ENCODE measurements at regions not wholly inside any gene's neighbourhood (a gene's known extent, or its start where the extent isn't known, plus 50 kb on each side); places are given as distances from the start of the nearest gene placed in this dataset.

DNA sequence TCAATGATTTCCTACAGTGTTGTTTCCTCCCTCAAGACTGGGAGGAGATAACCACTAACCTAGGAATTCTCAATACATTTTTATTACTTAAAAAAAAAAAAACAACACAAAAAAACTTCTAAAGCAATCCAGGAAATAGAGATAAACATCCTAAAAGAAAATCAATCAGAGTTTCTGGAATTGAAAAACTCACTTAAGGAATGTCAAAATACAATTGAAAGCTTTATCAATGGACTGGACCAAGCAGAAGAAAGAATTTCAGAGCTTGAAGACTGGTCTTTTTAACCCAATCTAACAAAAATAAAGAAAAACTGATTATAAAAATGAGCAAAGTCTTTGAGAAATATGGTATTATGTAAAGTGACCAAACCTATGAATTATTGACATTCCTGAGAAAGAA is 394.1 kb downstream of the XPNPEP1 start:
- no peaks in the 10 kb centered on the region for H3K36me3 ChIP-seq
- DNase-seq = no peak
- H3K27me3 ChIP-seq = no peaks in the 10 kb centered on the region
- no peak overlapping the region for H3K27ac ChIP-seq
- peaks cover 8 to 11% (median 8%) of the 10 kb centered on the region in 3 donors for H3K9me3 ChIP-seq
- H3K4me1 ChIP-seq = no peaks in the 10 kb centered on the region
- intact Hi-C loops (cut with DNase I; ENCODE audit: low total_unique reads) = no loop called here
- TF ChIP-seq, protein P1, sequence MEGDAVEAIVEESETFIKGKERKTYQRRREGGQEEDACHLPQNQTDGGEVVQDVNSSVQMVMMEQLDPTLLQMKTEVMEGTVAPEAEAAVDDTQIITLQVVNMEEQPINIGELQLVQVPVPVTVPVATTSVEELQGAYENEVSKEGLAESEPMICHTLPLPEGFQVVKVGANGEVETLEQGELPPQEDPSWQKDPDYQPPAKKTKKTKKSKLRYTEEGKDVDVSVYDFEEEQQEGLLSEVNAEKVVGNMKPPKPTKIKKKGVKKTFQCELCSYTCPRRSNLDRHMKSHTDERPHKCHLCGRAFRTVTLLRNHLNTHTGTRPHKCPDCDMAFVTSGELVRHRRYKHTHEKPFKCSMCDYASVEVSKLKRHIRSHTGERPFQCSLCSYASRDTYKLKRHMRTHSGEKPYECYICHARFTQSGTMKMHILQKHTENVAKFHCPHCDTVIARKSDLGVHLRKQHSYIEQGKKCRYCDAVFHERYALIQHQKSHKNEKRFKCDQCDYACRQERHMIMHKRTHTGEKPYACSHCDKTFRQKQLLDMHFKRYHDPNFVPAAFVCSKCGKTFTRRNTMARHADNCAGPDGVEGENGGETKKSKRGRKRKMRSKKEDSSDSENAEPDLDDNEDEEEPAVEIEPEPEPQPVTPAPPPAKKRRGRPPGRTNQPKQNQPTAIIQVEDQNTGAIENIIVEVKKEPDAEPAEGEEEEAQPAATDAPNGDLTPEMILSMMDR (IDR thresholded peaks at IDR 0.05) = no peak
- no peak overlapping the region for H3K4me3 ChIP-seq

DNA sequence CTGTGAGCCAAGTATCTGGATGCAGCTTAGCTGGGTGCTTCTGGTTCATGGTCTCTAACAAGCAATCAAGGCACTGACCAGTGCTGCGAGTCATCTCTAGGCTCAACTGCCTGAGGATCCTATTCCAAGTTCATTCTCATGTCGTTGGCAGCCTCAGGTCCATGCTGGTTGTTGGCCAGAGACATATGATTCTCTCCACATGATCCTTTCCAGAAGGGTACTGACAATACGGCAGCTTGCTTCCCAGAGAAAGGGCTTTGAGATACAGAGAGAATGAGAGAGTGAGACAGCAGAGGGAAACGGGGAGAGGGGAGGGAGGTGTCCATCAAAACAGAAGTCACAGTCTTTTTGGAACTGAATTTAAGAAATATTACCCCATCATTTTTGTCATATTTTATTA is 405.6 kb downstream of the XPNPEP1 start:
- no peak for DNase-seq
- H3K4me1 ChIP-seq = no peaks in the 10 kb centered on the region
- H3K27ac ChIP-seq = no peak overlapping the region
- H3K4me3 ChIP-seq = no peak overlapping the region
- H3K9me3 ChIP-seq = no peaks in the 10 kb centered on the region
- H3K27me3 ChIP-seq = no peaks in the 10 kb centered on the region
- H3K36me3 ChIP-seq = no peaks in the 10 kb centered on the region
- intact Hi-C loops (cut with DNase I; ENCODE audit: low total_unique reads) = no loop called here
- TF ChIP-seq, protein P1 (IDR thresholded peaks at IDR 0.05) = no peak

DNA sequence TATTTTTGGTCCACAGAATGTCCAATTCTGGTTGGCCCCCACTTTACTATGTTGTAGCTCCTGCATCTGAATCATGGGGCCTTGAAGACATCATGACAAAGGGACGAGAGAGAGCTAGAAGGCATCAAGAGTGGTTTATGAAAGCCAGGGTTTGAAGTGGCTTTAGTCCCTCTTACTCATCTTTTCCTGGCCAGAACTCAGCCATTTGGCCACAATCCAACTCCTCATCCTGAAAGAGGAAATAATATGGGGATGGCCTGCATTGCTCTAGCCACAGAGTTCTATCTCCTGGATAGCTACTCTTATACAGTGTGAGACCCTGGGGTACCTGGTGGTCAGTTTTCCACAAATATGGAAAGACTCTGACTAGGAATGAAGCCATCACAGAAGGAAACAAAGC is 418.9 kb downstream of the XPNPEP1 start:
- no peaks in the 10 kb centered on the region for H3K4me1 ChIP-seq
- no peaks in the 10 kb centered on the region for H3K27me3 ChIP-seq
- H3K9me3 ChIP-seq = no peaks in the 10 kb centered on the region
- no peaks in the 10 kb centered on the region for H3K36me3 ChIP-seq
- no peak overlapping the region for H3K4me3 ChIP-seq
- TF ChIP-seq, protein P1 (IDR thresholded peaks at IDR 0.05) = no peak
- no peak for DNase-seq
- no peak overlapping the region for H3K27ac ChIP-seq
- intact Hi-C loops (cut with DNase I; ENCODE audit: low total_unique reads) = no loop called here

DNA sequence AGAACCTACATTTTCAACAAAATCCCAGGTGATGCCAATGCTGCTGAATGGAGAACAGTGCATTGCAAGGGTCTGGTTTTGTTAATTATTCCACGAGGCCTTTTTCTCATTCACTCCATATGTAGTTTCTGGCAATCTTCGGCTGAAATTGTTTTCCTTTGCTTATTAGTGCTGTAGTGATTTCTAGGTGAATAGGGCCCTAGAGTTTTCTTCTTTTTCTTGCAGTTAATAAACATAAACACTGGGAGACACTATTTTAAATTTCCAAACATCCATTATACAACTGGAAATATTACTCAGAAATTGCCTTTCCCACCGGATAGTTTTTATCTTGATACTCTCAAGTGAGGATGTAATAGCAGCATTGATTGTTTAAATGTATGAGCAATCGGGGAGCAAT is 435.6 kb downstream of the XPNPEP1 start:
- Histone ChIP-seq H3K4me3 (no peak overlapping the region), H3K4me1 (peaks cover 0 to 2% (median 0%) of the 10 kb centered on the region in 4 donors), H3K36me3 (no peaks in the 10 kb centered on the region), H3K27ac (no peak overlapping the region), H3K9me3 (no peaks in the 10 kb centered on the region), H3K27me3 (no peaks in the 10 kb centered on the region)
- no peak for DNase-seq
- TF ChIP-seq, protein P1 (IDR thresholded peaks at IDR 0.05) = no peak
- intact Hi-C loops (cut with DNase I; ENCODE audit: low total_unique reads) = no loop called here

DNA sequence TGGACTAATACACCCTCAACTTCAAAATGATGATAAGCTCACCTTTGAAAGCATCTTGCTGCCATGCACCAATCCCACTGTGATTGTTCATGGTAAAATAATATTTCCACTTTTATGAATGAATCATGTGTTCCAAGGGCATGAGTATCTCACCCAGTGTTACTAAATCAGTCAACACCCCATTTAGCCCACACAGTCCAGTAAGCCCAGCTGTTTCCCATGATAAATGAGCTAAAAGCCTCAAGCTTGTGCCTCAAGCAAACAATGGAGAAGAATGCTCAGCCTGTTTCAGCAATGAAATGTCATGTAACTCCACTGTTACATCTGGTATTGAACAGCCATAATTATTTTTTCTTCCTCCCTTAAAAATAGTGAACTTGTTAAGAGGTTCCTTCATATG is 442.5 kb downstream of the XPNPEP1 start:
- DNase-seq = no peak
- TF ChIP-seq, protein P1 (IDR thresholded peaks at IDR 0.05) = no peak
- Histone ChIP-seq H3K4me1 (no peaks in the 10 kb centered on the region), H3K9me3 (no peaks in the 10 kb centered on the region), H3K36me3 (no peaks in the 10 kb centered on the region), H3K27ac (no peak overlapping the region), H3K27me3 (no peaks in the 10 kb centered on the region), H3K4me3 (no peak overlapping the region)
- intact Hi-C loops (cut with DNase I; ENCODE audit: low total_unique reads) = no loop called here
